IMR-90 (cell line): ENCODE measurements at regions not wholly inside any gene's neighbourhood (a gene's known extent, or its start where the extent isn't known, plus 50 kb on each side); places are given as distances from the start of the nearest gene placed in this dataset.

Source experiments
- ATAC-seq: fragments of 200-7000 bp; cut with Tn5 transposase; 2 replicates; pipeline ENCODE4 v1.9.1; 2020; ENCODE audit warnings: low read depth, mild to moderate bottlenecking, moderate library complexity
- BruUV-seq: library from RNA; stranded (reverse); fragments of 400-500 nt; replicated peaks from 2 replicates; lab custom pipeline; 2021; lab: Mats Ljungman, UMichigan
- CTCF ChIA-PET: fragments of 300-600 bp; formaldehyde crosslinking; extraction: SDS; loops from one replicate; lab custom pipeline; 2021; ENCODE audit warnings: antibody characterized with exemption; lab: Yijun Ruan, JAX
- POLR2A ChIA-PET: fragments of 300-600 bp; sonication (Branson Sonifier 250); formaldehyde crosslinking; loops from one replicate; lab custom pipeline; 2022; ENCODE audit warnings: antibody characterized with exemption; ENCODE audit not compliant: unreplicated experiment; lab: Charles Lee
- DNase-seq: peaks from one replicate; pipeline ENCODE4 v3.0.0; 2013
- H2AFZ ChIP-seq: replicated peaks from 2 replicates; pipeline ENCODE3; 2013; ENCODE audit warnings: low read length, mild to moderate bottlenecking; ENCODE audit not compliant: poor library complexity
- H2AK5ac ChIP-seq: 2 replicates; pipeline ENCODE4 v1.6.1; 2013; ENCODE audit warnings: low read depth, low read length, inconsistent platforms
- H2AK9ac ChIP-seq: replicated peaks from 2 replicates; pipeline ENCODE3; 2013; ENCODE audit warnings: mild to moderate bottlenecking, low read depth, low read length, moderate library complexity; ENCODE audit not compliant: poor library complexity
- H2BK120ac ChIP-seq: 2 replicates; pipeline ENCODE4 v1.6.1; 2013; ENCODE audit warnings: low read depth, low read length, inconsistent platforms
- H2BK15ac ChIP-seq: 3 replicates; pipeline ENCODE4 v1.6.1; 2013; ENCODE audit warnings: low read depth, low read length, inconsistent platforms
- H2BK20ac ChIP-seq: 2 replicates; pipeline ENCODE4 v1.6.1; 2013; ENCODE audit warnings: low read depth, mild to moderate bottlenecking, inconsistent platforms, low read length, moderate library complexity
- H2BK5ac ChIP-seq: 2 replicates; pipeline ENCODE4 v1.6.1; 2013; ENCODE audit warnings: mild to moderate bottlenecking, low read depth, low read length, inconsistent platforms; ENCODE audit not compliant: poor library complexity, severe bottlenecking
- H3K14ac ChIP-seq: replicated peaks from 2 replicates; pipeline ENCODE4 v1.6.1; 2013; ENCODE audit warnings: low read depth, low read length, inconsistent platforms
- H3K18ac ChIP-seq: 2 replicates; pipeline ENCODE4 v1.6.1; 2013; ENCODE audit warnings: low read depth, low read length, control low read depth
- H3K23ac ChIP-seq: 2 replicates; pipeline ENCODE4 v1.6.1; 2013; ENCODE audit warnings: low read depth, low read length, inconsistent platforms
- H3K27ac ChIP-seq: 2 replicates; pipeline ENCODE4 v1.5.1; 2013; ENCODE audit warnings: mild to moderate bottlenecking, control low read depth, low read length; ENCODE audit not compliant: insufficient read depth
- H3K27me3 ChIP-seq: 2 replicates; pipeline ENCODE4 v1.6.1; 2013; ENCODE audit warnings: low read length; ENCODE audit not compliant: control insufficient read depth, insufficient read depth
- H3K36me3 ChIP-seq: 2 replicates; pipeline ENCODE4 v1.6.1; 2013; ENCODE audit warnings: low read length, mixed read lengths; ENCODE audit not compliant: control insufficient read depth, insufficient read depth
- H3K4ac ChIP-seq: 2 replicates; pipeline ENCODE4 v1.6.1; 2013; ENCODE audit warnings: low read depth, low read length, inconsistent platforms
- H3K4me1 ChIP-seq: 2 replicates; pipeline ENCODE4 v1.6.1; 2013; ENCODE audit warnings: low read length, mixed read lengths; ENCODE audit not compliant: control insufficient read depth, insufficient read depth
- H3K4me2 ChIP-seq: 2 replicates; pipeline ENCODE4 v1.6.1; 2013; ENCODE audit warnings: low read depth, mild to moderate bottlenecking, control low read depth, low read length, moderate library complexity
- H3K4me3 ChIP-seq: 2 replicates; pipeline ENCODE4 v1.5.1; 2013; ENCODE audit warnings: low read depth, mild to moderate bottlenecking, control low read depth, low read length, moderate library complexity; ENCODE audit not compliant: insufficient read depth
- H3K56ac ChIP-seq: 2 replicates; pipeline ENCODE4 v1.6.1; 2013; ENCODE audit warnings: low read length, inconsistent platforms; ENCODE audit not compliant: insufficient read depth; ENCODE audit errors: extremely low read depth
- H3K79me1 ChIP-seq, 2 experiments: 2 replicates each; pipeline ENCODE4 v1.6.1; 2013; ENCODE audit warnings: low read length in 2 of 2, inconsistent platforms in 1 of 2, low read depth in 1 of 2
- H3K9ac ChIP-seq: 2 replicates; pipeline ENCODE4 v1.6.1; 2013; ENCODE audit warnings: low read depth, low read length, control low read depth
- H3K9me1 ChIP-seq: 2 replicates; pipeline ENCODE4 v1.6.1; 2013; ENCODE audit warnings: low read length, inconsistent platforms; ENCODE audit not compliant: insufficient read depth
- H3K9me3 ChIP-seq: 2 replicates; pipeline ENCODE4 v1.6.1; 2013; ENCODE audit warnings: low read length; ENCODE audit not compliant: control insufficient read depth, insufficient read depth
- H4K20me1 ChIP-seq: 2 replicates; pipeline ENCODE4 v1.6.1; 2013; ENCODE audit warnings: low read length, inconsistent platforms; ENCODE audit not compliant: insufficient read depth
- H4K5ac ChIP-seq: 2 replicates; pipeline ENCODE4 v1.6.1; 2013; ENCODE audit warnings: mild to moderate bottlenecking, low read depth, low read length, control low read depth
- H4K8ac ChIP-seq, 2 experiments: 2 replicates each; pipeline ENCODE4 v1.6.1; 2013; ENCODE audit warnings: low read depth in 2 of 2, low read length in 2 of 2, control low read depth in 1 of 2, inconsistent platforms in 1 of 2
- H4K91ac ChIP-seq: 2 replicates; pipeline ENCODE4 v1.6.1; 2013; ENCODE audit warnings: low read depth, low read length, inconsistent platforms; ENCODE audit not compliant: insufficient read depth
- BHLHE40 ChIP-seq: fragments of 150-350 bp; IDR thresholded peaks from 2 replicates; pipeline ENCODE4 v1.6.1; 2016; ENCODE audit warnings: mild to moderate bottlenecking, low read depth, low read length
- CEBPB ChIP-seq: IDR thresholded peaks from 2 replicates; pipeline ENCODE4 v1.6.1; 2012; ENCODE audit warnings: low read depth, low read length, improper control_type of control experiment
- CHD1 ChIP-seq: IDR thresholded peaks from 2 replicates; pipeline ENCODE4 v1.6.1; 2012; ENCODE audit warnings: low read depth, low read length, improper control_type of control experiment
- CTCF ChIP-seq: conservative IDR thresholded peaks from 2 replicates; pipeline ENCODE4 v1.5.1; 2012; ENCODE audit warnings: mild to moderate bottlenecking, low read depth, low read length, improper control_type of control experiment
- ELK1 ChIP-seq: fragments of 150-350 bp; IDR thresholded peaks from 2 replicates; pipeline ENCODE4 v1.6.1; 2016; ENCODE audit warnings: low read depth, mild to moderate bottlenecking, low read length, moderate library complexity, borderline replicate concordance
- FOS ChIP-seq: fragments of 150-350 bp; IDR thresholded peaks from 2 replicates; pipeline ENCODE4 v1.6.1; 2016; ENCODE audit warnings: low read depth, low read length
- MAZ ChIP-seq: IDR thresholded peaks from 2 replicates; pipeline ENCODE4 v1.6.1; 2012; ENCODE audit warnings: low read depth, mild to moderate bottlenecking, low read length, improper control_type of control experiment, moderate library complexity, borderline replicate concordance
- MXI1 ChIP-seq: IDR thresholded peaks from 2 replicates; pipeline ENCODE4 v1.6.1; 2012; ENCODE audit warnings: low read depth, mild to moderate bottlenecking, low read length, moderate library complexity, borderline replicate concordance
- NFE2L2 ChIP-seq: fragments of 150-350 bp; IDR thresholded peaks from 2 replicates; pipeline ENCODE4 v1.6.1; 2016; ENCODE audit warnings: low read depth, mild to moderate bottlenecking, low read length
- POLR2A ChIP-seq: IDR thresholded peaks from 2 replicates; pipeline ENCODE4 v1.6.1; 2012; ENCODE audit warnings: mild to moderate bottlenecking, low read depth, low read length
- RAD21 ChIP-seq: IDR thresholded peaks from 2 replicates; pipeline ENCODE4 v1.6.1; 2012; ENCODE audit warnings: low read length, improper control_type of control experiment
- RCOR1 ChIP-seq: IDR thresholded peaks from 2 replicates; pipeline ENCODE4 v1.6.1; 2012; ENCODE audit warnings: mild to moderate bottlenecking, low read length, improper control_type of control experiment; ENCODE audit not compliant: insufficient replicate concordance
- RFX5 ChIP-seq: IDR thresholded peaks from 2 replicates; pipeline ENCODE4 v1.8.0; 2012; ENCODE audit warnings: low read depth, mild to moderate bottlenecking, low read length, moderate library complexity
- SMC3 ChIP-seq: fragments of 150-350 bp; IDR thresholded peaks from 2 replicates; pipeline ENCODE4 v1.6.1; 2016; ENCODE audit warnings: low read depth, mild to moderate bottlenecking, antibody characterized with exemption, low read length, moderate library complexity
- WGBS, 2 experiments: methylation state at CpG; one replicate each; pipeline versions ENCODE4 v1.1.5 to v1.1.7; 2013; ENCODE audit warnings: missing lambda C conversion rate in 2 of 2; ENCODE audit not compliant: insufficient read length in 1 of 2; ENCODE audit errors: extremely low coverage in 2 of 2; 5-methylcytosine and 5-hydroxymethylcytosine counted together
- dilution Hi-C: fragments of 300-500 bp; cut with HindIII; formaldehyde crosslinking; loops from one replicate; pipeline ENCODE4 v1.14.3; 2018; ENCODE audit warnings: low sequenced_read_pairs; ENCODE audit not compliant: unreplicated experiment
- in situ Hi-C: fragments of 300-500 bp; cut with MboI; formaldehyde crosslinking; loops from 3 replicates; pipeline ENCODE4 v1.14.3; 2019; ENCODE audit warnings: low sequenced_read_pairs, inconsistent platforms, mixed read lengths
- intact Hi-C: fragments of 100-400 bp; cut with micrococcal nuclease; formaldehyde crosslinking; loops from 2 replicates; pipeline ENCODE4 v1.10.0; 2022
- TF ChIP-seq, protein P1 (sequence below): fragments of 150-350 bp; IDR thresholded peaks from 2 replicates; pipeline ENCODE4 v1.6.1; 2017; ENCODE audit warnings: mild to moderate bottlenecking, antibody characterized with exemption, low read length, low read depth

- Histone ChIP-seq H2AK9ac (no peak overlapping the region), H3K9me3 (no peaks in the 10 kb centered on the region), H3K4me3 (no peak overlapping the region), H3K27me3 (no peaks in the 10 kb centered on the region), H3K4me2 (no peak overlapping the region), H4K20me1 (no peaks in the 10 kb centered on the region), H3K14ac (no peak overlapping the region), H2BK5ac (no peak overlapping the region), H2BK120ac (no peak overlapping the region), H3K4me1 (no peaks in the 10 kb centered on the region), H3K4ac (no peak overlapping the region), H3K9me1 (no peaks in the 10 kb centered on the region), H2BK15ac (no peak overlapping the region), H4K8ac (no peak overlapping the region), H3K36me3 (no peaks in the 10 kb centered on the region), H2BK20ac (no peak overlapping the region), H4K5ac (no peak overlapping the region), H3K27ac (no peak overlapping the region), H2AK5ac (no peak overlapping the region), H3K9ac (no peak overlapping the region), H3K23ac (no peak overlapping the region), H3K79me1 (no peaks in the 10 kb centered on the region), H4K91ac (no peak overlapping the region), H2AFZ (no peak overlapping the region), H3K56ac (no peak overlapping the region), H3K18ac (no peak overlapping the region)
- dilution Hi-C loops = no loop called here
- ChIA-PET CTCF (interaction anchor here (0.6 kb wide), 1 partner anchor 9 kb away, joined by 3 read pairs; no protein-coding TSS in a partner anchor), POLR2A (no interaction called here)
- intact Hi-C loops = no loop called here
- BruUV-seq = no TSS peak
- DNase-seq (no peak), ATAC-seq (no peak)
- TF ChIP-seq CEBPB (no peak), RCOR1 (no peak), ELK1 (no peak), BHLHE40 (no peak), MAZ (no peak), POLR2A (no peak), CHD1 (no peak), FOS (no peak), SMC3 (no peak), NFE2L2 (no peak), CTCF (no peak), RAD21 (no peak), RFX5 (no peak), MXI1 (no peak)
- TF ChIP-seq, protein P1, sequence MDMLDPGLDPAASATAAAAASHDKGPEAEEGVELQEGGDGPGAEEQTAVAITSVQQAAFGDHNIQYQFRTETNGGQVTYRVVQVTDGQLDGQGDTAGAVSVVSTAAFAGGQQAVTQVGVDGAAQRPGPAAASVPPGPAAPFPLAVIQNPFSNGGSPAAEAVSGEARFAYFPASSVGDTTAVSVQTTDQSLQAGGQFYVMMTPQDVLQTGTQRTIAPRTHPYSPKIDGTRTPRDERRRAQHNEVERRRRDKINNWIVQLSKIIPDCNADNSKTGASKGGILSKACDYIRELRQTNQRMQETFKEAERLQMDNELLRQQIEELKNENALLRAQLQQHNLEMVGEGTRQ = no peak
- in situ Hi-C loops = no loop called here
- no CpG with 5 or more reads among the region's 1 CpG for WGBS, 2 experiments
Observed at GRCh38 chr14:81991998-81992397, 458.3 kb upstream of the SEL1L start.
